ENCODE measurements at regions not wholly inside any gene's neighbourhood (a gene's known extent, or its start where the extent isn't known, plus 50 kb on each side); places are given as distances from the start of the nearest gene placed in this dataset.

DNA sequence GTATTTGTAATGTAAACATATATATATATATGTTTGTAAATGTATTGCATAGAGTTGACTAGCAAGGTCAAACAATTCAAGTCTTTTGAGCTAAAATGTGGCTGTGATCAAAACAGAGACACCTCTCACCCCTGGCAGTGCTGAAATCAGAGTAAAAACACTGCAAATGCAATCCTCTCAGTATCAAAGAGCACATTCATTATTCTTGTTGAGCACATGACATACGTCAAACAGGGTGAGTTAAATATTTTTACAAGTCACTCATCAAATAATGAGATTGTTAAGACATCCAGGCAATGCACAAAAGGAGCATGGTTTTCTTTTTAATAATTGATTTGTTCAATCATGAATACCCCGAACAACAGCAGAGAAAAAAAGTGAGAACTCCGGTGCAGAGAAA lies 114.1 kb upstream of the KCNIP4 start:
- Histone ChIP-seq H2AK5ac (ENCODE audit: low read depth, low read length) (no peak overlapping the region), H3K4ac (ENCODE audit: low read length) (no peak overlapping the region), H3K27me3 (ENCODE audit: control insufficient read depth in 3 of 3, insufficient read depth in 3 of 3, low read depth in 1 of 3, low read length in 3 of 3) (no peaks in the 10 kb centered on the region), H3K18ac (ENCODE audit: low read length) (no peak overlapping the region), H3K14ac (ENCODE audit: low read length) (no peak overlapping the region), H3K36me3 (replicated peaks in 1 of 2; ENCODE audit: control insufficient read depth in 2 of 2, insufficient read depth in 2 of 2, low read length in 2 of 2) (no peaks in the 10 kb centered on the region), H3K4me3 (ENCODE audit: low read length in 2 of 2) (no peak overlapping the region), H3K4me1 (ENCODE audit: control insufficient read depth in 2 of 2, insufficient read depth in 1 of 2, low read depth in 1 of 2, low read length in 2 of 2) (no peaks in the 10 kb centered on the region), H2BK12ac (ENCODE audit: low read length) (no peak overlapping the region), H2BK5ac (ENCODE audit: low read length) (no peak overlapping the region), H3K79me1 (ENCODE audit: low read depth, low read length) (no peaks in the 10 kb centered on the region), H2BK15ac (ENCODE audit: low read length) (no peak overlapping the region), H3K27ac (replicated peaks; ENCODE audit: low read length) (no peak overlapping the region), H3K9ac (ENCODE audit: low read depth, low read length, poor library complexity) (no peak overlapping the region), H3K4me2 (ENCODE audit: insufficient read depth, low read length, poor library complexity, severe bottlenecking) (no peak overlapping the region), H3K23ac (ENCODE audit: low read depth, low read length, poor library complexity) (no peak overlapping the region), H4K8ac (ENCODE audit: low read depth, low read length) (no peak overlapping the region), H3K9me3 (replicated peaks in 1 of 2; ENCODE audit: control insufficient read depth in 2 of 2, insufficient read depth in 1 of 2, low read depth in 1 of 2, low read length in 2 of 2) (no peaks in the 10 kb centered on the region), H4K91ac (ENCODE audit: low read depth, low read length, poor library complexity) (no peak overlapping the region), H2AFZ (ENCODE audit: low read length) (no peak overlapping the region), H2BK120ac (ENCODE audit: low read depth, low read length) (no peak overlapping the region)
- no peak for DNase-seq (ENCODE audit: low spot score)
- no CpG with 5 or more reads among the region's 3 CpGs for WGBS, 2 donors (ENCODE audit: extremely low coverage in 2 of 2, insufficient read length in 2 of 2, insufficient replicate concordance in 1 of 2)

DNA sequence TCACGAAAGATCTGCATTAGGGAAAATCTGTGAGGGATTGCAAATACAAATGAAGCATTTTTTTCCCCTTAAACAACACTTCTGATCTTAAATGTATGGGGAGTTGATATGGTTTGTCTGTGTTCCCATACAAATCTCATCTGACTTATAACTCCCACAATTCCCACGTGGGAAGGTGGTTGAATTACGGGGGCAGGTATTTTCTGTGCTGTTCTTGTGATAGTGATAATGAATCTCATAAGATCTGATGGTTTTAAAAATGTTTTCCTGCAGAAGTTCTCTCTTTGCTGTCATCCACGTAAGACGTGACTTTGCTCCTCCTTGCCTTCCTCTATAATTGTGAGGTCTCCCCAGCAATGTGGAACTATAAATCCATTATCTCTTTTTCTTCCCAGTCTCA lies 107.4 kb upstream of the KCNIP4 start:
- Histone ChIP-seq H2BK120ac (ENCODE audit: low read depth, low read length) (no peak overlapping the region), H2AK5ac (ENCODE audit: low read depth, low read length) (no peak overlapping the region), H4K8ac (ENCODE audit: low read depth, low read length) (no peak overlapping the region)

DNA sequence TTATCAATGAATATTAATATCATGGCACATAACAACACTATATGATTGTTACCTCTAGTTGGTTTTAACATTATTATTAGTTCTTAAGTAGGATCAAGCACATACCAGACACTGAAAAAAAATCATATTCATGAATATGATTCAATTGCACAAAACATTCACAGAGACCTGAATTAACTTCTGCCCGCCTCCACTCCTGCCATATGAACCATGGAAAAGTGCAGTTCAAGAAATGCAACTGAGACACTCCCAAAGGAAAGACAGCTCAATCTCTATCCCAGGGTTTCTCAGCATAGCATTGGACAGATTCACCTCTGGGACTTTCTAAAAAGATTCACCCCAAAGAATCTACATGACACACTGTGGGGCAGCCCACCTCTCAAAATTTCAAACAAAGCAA lies 103.5 kb upstream of the KCNIP4 start:
- Histone ChIP-seq H2AK5ac (ENCODE audit: low read depth, low read length) (no peak overlapping the region), H3K4ac (ENCODE audit: low read length) (no peak overlapping the region), H4K8ac (ENCODE audit: low read depth, low read length) (no peak overlapping the region), H2BK120ac (ENCODE audit: low read depth, low read length) (no peak overlapping the region), H2AFZ (ENCODE audit: low read length) (no peak overlapping the region), H4K91ac (ENCODE audit: low read depth, low read length, poor library complexity) (no peak overlapping the region), H3K23ac (ENCODE audit: low read depth, low read length, poor library complexity) (no peak overlapping the region), H3K9ac (ENCODE audit: low read depth, low read length, poor library complexity) (no peak overlapping the region), H2BK15ac (ENCODE audit: low read length) (no peak overlapping the region), H3K18ac (ENCODE audit: low read length) (no peak overlapping the region), H3K27ac (replicated peaks; ENCODE audit: low read length) (no peak overlapping the region), H3K14ac (ENCODE audit: low read length) (no peak overlapping the region), H3K27me3 (ENCODE audit: control insufficient read depth in 3 of 3, insufficient read depth in 3 of 3, low read depth in 1 of 3, low read length in 3 of 3) (no peaks in the 10 kb centered on the region), H3K4me1 (ENCODE audit: control insufficient read depth in 2 of 2, insufficient read depth in 1 of 2, low read depth in 1 of 2, low read length in 2 of 2) (no peaks in the 10 kb centered on the region), H2BK5ac (ENCODE audit: low read length) (no peak overlapping the region), H3K36me3 (replicated peaks in 1 of 2; ENCODE audit: control insufficient read depth in 2 of 2, insufficient read depth in 2 of 2, low read length in 2 of 2) (no peaks in the 10 kb centered on the region), H3K9me3 (replicated peaks in 1 of 2; ENCODE audit: control insufficient read depth in 2 of 2, insufficient read depth in 1 of 2, low read depth in 1 of 2, low read length in 2 of 2) (no peaks in the 10 kb centered on the region), H3K4me3 (ENCODE audit: low read length in 2 of 2) (no peak overlapping the region), H3K79me1 (ENCODE audit: low read depth, low read length) (no peaks in the 10 kb centered on the region), H2BK12ac (ENCODE audit: low read length) (no peak overlapping the region), H3K4me2 (ENCODE audit: insufficient read depth, low read length, poor library complexity, severe bottlenecking) (no peak overlapping the region)
- DNase-seq (ENCODE audit: low spot score), result no peak
- WGBS, 2 donors (ENCODE audit: extremely low coverage in 2 of 2, insufficient read length in 2 of 2, insufficient replicate concordance in 1 of 2), result no CpG with 5 or more reads among the region's 1 CpG

More for the DNA sequence above, 107.4 kb upstream of the KCNIP4 start:
- Histone ChIP-seq H3K27ac (replicated peaks; ENCODE audit: low read length) (no peak overlapping the region), H3K27me3 (ENCODE audit: control insufficient read depth in 3 of 3, insufficient read depth in 3 of 3, low read depth in 1 of 3, low read length in 3 of 3) (no peaks in the 10 kb centered on the region), H3K4me1 (ENCODE audit: control insufficient read depth in 2 of 2, insufficient read depth in 1 of 2, low read depth in 1 of 2, low read length in 2 of 2) (no peaks in the 10 kb centered on the region), H4K91ac (ENCODE audit: low read depth, low read length, poor library complexity) (no peak overlapping the region), H2AFZ (ENCODE audit: low read length) (no peak overlapping the region), H3K14ac (ENCODE audit: low read length) (no peak overlapping the region), H3K23ac (ENCODE audit: low read depth, low read length, poor library complexity) (no peak overlapping the region), H3K4ac (ENCODE audit: low read length) (no peak overlapping the region), H3K4me2 (ENCODE audit: insufficient read depth, low read length, poor library complexity, severe bottlenecking) (no peak overlapping the region), H2BK5ac (ENCODE audit: low read length) (no peak overlapping the region), H3K36me3 (replicated peaks in 1 of 2; ENCODE audit: control insufficient read depth in 2 of 2, insufficient read depth in 2 of 2, low read length in 2 of 2) (no peaks in the 10 kb centered on the region), H3K18ac (ENCODE audit: low read length) (no peak overlapping the region), H2BK12ac (ENCODE audit: low read length) (no peak overlapping the region), H3K9me3 (replicated peaks in 1 of 2; ENCODE audit: control insufficient read depth in 2 of 2, insufficient read depth in 1 of 2, low read depth in 1 of 2, low read length in 2 of 2) (no peaks in the 10 kb centered on the region), H3K79me1 (ENCODE audit: low read depth, low read length) (no peaks in the 10 kb centered on the region), H3K9ac (ENCODE audit: low read depth, low read length, poor library complexity) (no peak overlapping the region), H2BK15ac (ENCODE audit: low read length) (no peak overlapping the region), H3K4me3 (ENCODE audit: low read length in 2 of 2) (no peak overlapping the region)
- no peak for DNase-seq (ENCODE audit: low spot score)
- WGBS, 2 donors (ENCODE audit: extremely low coverage in 2 of 2, insufficient read length in 2 of 2, insufficient replicate concordance in 1 of 2), result no CpG with 5 or more reads among the region's 5 CpGs

DNA sequence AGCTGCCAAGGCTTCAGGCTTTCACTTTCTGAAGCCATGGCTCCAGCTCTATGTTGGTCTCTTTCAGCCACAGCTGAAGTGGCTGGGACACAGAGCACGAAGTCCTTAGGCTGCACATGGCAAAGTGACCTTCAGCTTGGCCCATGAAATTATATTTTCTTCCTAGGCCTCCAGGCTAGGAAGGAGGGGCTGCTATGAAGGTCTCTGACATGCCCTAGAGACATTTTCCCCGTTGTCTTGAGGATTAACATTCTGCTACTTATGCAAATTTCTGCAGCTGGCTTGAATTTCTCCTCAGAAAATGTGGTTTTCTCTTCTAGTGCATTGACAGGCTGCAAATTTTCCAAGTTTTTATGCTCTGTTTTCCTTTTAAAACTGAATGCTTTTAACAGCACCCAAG lies 99.8 kb upstream of the KCNIP4 start:
- no peaks in the 10 kb centered on the region for H3K79me1 ChIP-seq (ENCODE audit: low read depth, low read length)
- no peaks in the 10 kb centered on the region for H3K4me1 ChIP-seq (ENCODE audit: control insufficient read depth in 2 of 2, insufficient read depth in 1 of 2, low read depth in 1 of 2, low read length in 2 of 2)
- no peak overlapping the region for H3K4me3 ChIP-seq (ENCODE audit: low read length in 2 of 2)
- no peak for DNase-seq (ENCODE audit: low spot score)
- no peaks in the 10 kb centered on the region for H3K9me3 ChIP-seq (replicated peaks in 1 of 2; ENCODE audit: control insufficient read depth in 2 of 2, insufficient read depth in 1 of 2, low read depth in 1 of 2, low read length in 2 of 2)
- no peak overlapping the region for H2AK5ac ChIP-seq (ENCODE audit: low read depth, low read length)
- H3K4ac ChIP-seq (ENCODE audit: low read length), result no peak overlapping the region
- H2AFZ ChIP-seq (ENCODE audit: low read length), result no peak overlapping the region
- no peaks in the 10 kb centered on the region for H3K36me3 ChIP-seq (replicated peaks in 1 of 2; ENCODE audit: control insufficient read depth in 2 of 2, insufficient read depth in 2 of 2, low read length in 2 of 2)
- H3K27ac ChIP-seq (replicated peaks; ENCODE audit: low read length), result no peak overlapping the region
- H4K8ac ChIP-seq (ENCODE audit: low read depth, low read length), result no peak overlapping the region
- H2BK5ac ChIP-seq (ENCODE audit: low read length), result no peak overlapping the region
- no peak overlapping the region for H3K9ac ChIP-seq (ENCODE audit: low read depth, low read length, poor library complexity)
- no peak overlapping the region for H3K18ac ChIP-seq (ENCODE audit: low read length)
- H4K91ac ChIP-seq (ENCODE audit: low read depth, low read length, poor library complexity), result no peak overlapping the region
- WGBS, 2 donors (ENCODE audit: extremely low coverage in 2 of 2, insufficient read length in 2 of 2, insufficient replicate concordance in 1 of 2), result no CpG with 5 or more reads among the region's 2 CpGs
- H2BK15ac ChIP-seq (ENCODE audit: low read length), result no peak overlapping the region
- H3K23ac ChIP-seq (ENCODE audit: low read depth, low read length, poor library complexity), result no peak overlapping the region
- no peak overlapping the region for H2BK120ac ChIP-seq (ENCODE audit: low read depth, low read length)
- H2BK12ac ChIP-seq (ENCODE audit: low read length), result no peak overlapping the region
- H3K27me3 ChIP-seq (ENCODE audit: control insufficient read depth in 3 of 3, insufficient read depth in 3 of 3, low read depth in 1 of 3, low read length in 3 of 3), result no peaks in the 10 kb centered on the region
- no peak overlapping the region for H3K14ac ChIP-seq (ENCODE audit: low read length)
- no peak overlapping the region for H3K4me2 ChIP-seq (ENCODE audit: insufficient read depth, low read length, poor library complexity, severe bottlenecking)

Measured in neuronal stem cell (in vitro differentiated cells).